Stomach (tissue), 4 donors: ENCODE measurements at regions not wholly inside any gene's neighbourhood (a gene's known extent, or its start where the extent isn't known, plus 50 kb on each side); places are given as distances from the start of the nearest gene placed in this dataset.

Experiments used
- POLR2A ChIP-seq, 4 donors: fragments of 450-650 bp; IDR thresholded peaks; one replicate each; pipeline ENCODE4 v1.6.1; 2016; ENCODE audit warnings: antibody characterized with exemption in 4 of 4, control low read depth in 2 of 4, mild to moderate bottlenecking in 1 of 4, moderate library complexity in 1 of 4
- TF ChIP-seq, protein P1 (sequence below), 7 experiments: fragments of 450-650 bp in 4 of 7; fragments of 200-600 bp in 3 of 7; sonication (generic) in 3 of 7; IDR thresholded peaks; one replicate each; pipeline ENCODE4 v1.5.1; 2016 to 2019; ENCODE audit warnings: antibody characterized with exemption in 7 of 7, control low read depth in 2 of 7, mild to moderate bottlenecking in 1 of 7

DNA sequence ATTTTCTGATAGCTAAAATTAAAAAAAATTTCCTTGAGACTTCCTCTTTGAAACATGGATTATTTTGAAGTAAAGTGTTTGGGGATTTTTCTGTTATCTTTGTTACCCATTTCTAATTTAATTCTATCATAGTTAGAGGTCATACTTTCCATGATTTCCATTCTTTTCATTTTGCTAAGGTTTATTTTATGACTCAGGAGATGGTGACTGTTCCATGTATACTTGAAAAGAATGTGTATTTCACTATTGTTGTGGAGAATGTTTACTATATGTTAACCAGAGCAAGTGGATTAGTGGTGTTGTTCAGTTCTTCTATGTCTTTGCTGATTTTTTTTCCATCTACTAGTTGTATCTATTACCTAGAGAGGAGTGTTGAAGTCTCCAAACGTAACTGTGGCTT, 250.5 kb upstream of the PELI2 start:
- TF ChIP-seq, protein P1, sequence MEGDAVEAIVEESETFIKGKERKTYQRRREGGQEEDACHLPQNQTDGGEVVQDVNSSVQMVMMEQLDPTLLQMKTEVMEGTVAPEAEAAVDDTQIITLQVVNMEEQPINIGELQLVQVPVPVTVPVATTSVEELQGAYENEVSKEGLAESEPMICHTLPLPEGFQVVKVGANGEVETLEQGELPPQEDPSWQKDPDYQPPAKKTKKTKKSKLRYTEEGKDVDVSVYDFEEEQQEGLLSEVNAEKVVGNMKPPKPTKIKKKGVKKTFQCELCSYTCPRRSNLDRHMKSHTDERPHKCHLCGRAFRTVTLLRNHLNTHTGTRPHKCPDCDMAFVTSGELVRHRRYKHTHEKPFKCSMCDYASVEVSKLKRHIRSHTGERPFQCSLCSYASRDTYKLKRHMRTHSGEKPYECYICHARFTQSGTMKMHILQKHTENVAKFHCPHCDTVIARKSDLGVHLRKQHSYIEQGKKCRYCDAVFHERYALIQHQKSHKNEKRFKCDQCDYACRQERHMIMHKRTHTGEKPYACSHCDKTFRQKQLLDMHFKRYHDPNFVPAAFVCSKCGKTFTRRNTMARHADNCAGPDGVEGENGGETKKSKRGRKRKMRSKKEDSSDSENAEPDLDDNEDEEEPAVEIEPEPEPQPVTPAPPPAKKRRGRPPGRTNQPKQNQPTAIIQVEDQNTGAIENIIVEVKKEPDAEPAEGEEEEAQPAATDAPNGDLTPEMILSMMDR (IDR thresholded peaks at IDR 0.05), result no peak
- TF ChIP-seq POLR2A (IDR thresholded peaks at IDR 0.05), result no peak
